Activated CD4-positive, alpha-beta T cell treated with anti-CD3 and anti-CD28 coated beads for 24 hours (primary cell): ENCODE measurements at regions not wholly inside any gene's neighbourhood (a gene's known extent, or its start where the extent isn't known, plus 50 kb on each side); places are given as distances from the start of the nearest gene placed in this dataset.

Experiments
- DNase-seq, 2 donors: peaks; one replicate each; pipeline ENCODE4 v3.0.0-alpha.2; 2020; ENCODE audit warnings: low read depth in 2 of 2

GRCh38 chr4:18582841-18583240 is 561.3 kb upstream of the LCORL start:
- no peak for DNase-seq

GRCh38 chr4:18578307-18578706 is 556.8 kb upstream of the LCORL start:
- DNase-seq = no peak

DNA sequence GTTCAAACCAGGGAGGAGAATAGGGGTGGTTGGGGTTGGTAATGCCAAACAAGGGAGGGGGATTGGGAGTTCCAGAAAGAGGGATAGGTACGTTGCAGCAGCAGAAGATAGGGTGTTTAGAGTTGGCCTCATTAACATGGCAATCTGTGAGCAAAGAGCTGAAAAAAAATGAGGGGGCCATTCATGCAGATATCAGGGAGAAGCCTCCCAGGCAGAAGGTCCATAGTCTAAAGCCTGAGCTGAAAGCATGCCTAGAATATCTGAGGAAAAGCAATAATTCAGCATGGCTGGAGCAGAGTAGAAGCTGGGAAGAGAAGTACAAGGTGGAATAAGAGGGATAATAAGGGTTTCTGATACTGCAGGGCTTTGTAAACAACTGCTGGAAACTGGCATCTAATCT is 550.9 kb upstream of the LCORL start:
- DNase-seq = no peak

DNA sequence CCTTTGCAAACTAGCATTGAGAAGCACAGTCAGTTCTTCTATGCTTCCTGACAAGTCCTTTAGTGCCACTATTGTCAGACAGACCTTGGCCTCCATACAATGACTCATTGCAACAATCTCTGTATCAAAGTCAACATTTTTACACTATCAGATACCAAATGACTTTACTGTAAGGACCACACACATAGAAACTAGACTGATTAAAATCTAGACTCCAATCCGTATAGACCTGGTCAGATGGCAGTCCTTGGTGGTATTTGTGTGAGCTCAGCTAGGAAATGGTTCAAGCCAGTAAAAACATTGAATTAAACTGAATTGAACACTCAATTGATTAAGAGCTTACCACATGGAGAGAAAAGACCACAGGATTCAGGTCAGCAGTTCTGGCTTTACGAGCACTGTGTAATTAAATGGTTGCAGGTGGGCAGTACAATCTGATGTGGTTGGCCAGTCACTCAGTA is 549.8 kb upstream of the LCORL start:
- no peak for DNase-seq

- no peak for DNase-seq
These were observed 548.8 kb upstream of the LCORL start for GRCh38 chr4:18570370-18570769.

DNA sequence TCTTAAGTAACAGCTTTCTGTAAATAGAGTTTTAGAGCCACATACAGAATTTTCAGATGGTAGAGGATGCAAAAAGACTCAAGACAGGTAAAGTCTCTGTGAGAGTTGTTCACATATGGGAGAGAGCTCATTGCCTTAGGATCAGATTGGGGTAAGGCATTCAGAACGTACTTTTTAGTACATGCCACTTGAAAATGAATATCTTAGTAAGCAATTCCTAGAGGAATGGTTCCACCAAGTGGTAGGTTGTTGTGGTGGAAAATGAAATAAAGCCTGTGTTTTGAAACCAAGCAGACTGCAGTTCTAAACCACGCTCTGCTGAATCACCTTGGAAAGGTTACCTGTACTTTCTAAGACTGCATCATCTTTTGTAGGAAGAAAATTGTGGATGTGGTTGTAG is 547.0 kb upstream of the LCORL start:
- no peak for DNase-seq

DNA sequence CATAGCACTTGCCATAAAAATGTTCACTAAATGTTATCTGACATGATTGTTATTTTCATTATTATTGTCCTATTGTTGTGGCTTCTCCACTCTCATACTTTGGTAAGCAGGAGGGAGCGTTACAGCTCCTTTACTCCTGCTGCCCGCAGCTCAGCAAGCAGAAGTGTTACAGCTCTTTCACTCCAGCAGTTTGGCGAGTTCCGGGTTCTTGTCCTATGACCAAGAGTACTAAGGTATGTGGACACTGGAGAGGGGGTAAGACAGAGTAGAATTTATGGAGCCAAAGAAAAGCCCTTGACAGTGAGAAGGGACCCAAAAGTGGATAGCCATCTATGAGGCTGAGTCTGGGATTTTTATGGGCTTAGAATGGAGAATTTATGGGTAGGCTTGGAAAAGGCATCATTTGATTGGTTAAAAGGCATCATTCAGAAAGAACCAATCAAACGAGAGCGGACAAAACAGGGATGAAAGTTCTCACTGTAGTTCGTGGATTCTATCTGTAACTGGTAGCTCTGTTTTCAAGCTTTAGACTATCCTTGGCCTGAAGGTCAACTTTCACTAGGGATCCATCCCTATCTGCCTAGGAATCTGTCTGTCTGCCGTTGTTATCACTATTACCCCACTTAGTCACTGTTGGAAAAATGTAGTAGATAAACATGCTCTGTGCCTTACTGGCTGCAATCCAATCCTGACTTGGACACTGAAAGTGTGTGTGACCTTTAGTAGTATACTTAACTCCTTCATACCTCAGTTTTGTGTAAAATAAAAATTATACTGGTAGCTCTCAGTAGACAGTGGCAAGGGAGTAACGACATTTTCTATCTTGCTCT is 545.6 kb upstream of the LCORL start:
- no peak for DNase-seq

GRCh38 chr4:18559492-18559891 is 537.9 kb upstream of the LCORL start:
- no peak for DNase-seq

DNA sequence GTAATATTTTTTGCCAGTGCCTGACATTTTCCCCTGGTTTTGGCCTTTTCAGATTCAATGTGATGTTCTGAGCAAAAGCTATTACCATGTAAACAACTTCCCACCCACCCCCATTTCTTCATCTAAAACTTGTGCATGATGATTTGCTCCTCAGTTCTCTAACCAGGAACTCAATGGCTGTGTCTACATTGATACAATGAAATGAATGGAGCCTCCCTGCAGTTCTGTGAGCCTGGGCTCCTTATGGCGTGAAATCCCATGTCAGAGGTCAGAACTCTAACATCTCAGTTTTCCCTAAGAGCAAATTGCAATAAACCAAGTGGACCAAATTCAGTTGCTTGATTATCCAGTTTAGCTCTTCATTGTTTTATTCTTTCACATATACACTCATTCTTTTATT is 534.8 kb upstream of the LCORL start:
- no peak for DNase-seq

DNA sequence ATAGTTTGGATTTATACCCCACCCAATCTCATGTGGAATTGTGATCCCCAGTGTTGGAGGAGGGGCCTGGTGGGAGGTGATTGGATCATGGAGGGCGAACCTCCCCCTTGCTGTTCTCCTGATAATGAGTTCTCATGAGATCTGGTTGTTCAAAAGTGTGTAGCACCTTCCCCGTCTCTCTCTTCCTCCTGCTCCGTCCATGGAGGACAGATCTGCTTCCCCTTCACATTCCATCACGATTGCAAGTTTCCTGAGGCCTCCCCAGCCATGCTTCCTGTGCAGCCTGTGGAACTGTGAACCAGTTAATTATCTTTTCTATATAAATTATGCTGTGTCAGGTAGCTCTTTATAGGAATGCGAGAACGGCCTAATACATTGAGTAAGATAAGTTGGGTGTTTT is 518.8 kb upstream of the LCORL start:
- DNase-seq = no peak

GRCh38 chr4:18538121-18538520 is 516.6 kb upstream of the LCORL start:
- no peak for DNase-seq

DNA sequence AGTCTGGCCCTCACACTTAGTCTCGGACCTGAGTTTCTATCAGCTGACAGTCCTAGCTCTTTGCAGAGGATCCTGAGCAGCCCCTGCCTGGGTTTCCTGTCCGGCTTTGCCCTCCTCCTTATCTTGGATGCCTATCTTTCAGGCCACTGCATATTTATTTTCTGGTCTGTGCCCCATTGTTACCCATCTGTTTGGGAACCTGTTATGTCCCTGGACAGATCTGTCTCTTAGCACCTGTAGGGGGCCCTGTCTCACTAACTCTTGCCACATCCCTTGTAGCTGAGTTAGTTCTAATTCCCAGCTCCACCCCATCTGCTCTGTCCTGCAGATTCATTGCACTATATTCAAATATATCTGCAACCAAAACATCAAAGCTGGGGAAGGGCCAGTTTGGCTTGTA is 514.9 kb upstream of the LCORL start:
- DNase-seq = no peak

DNA sequence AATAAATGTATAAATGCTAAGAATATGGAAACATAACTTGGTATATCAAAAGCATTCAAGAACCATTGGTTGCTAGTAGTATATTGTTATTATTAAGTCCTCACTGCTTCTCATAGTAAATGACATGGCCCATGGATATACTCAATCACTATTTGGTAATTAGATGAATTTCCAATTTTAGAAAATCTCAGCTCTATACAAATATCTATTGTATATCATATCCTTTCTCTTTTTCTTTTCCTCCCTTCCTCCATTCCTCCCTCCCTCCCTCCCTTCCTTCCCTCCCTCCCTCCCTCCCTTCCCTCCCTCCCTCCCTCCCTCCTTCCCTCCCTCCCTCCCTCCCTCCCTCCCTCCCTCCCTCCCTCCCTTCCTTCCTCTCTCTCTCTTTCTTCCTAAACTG is 514.4 kb upstream of the LCORL start:
- no peak for DNase-seq

GRCh38 chr4:18533262-18533775 is 511.8 kb upstream of the LCORL start:
- no peak for DNase-seq

- no peak for DNase-seq
These were observed 510.2 kb upstream of the LCORL start for GRCh38 chr4:18531731-18532130.

GRCh38 chr4:18529482-18529881 is 507.9 kb upstream of the LCORL start:
- DNase-seq = no peak

DNA sequence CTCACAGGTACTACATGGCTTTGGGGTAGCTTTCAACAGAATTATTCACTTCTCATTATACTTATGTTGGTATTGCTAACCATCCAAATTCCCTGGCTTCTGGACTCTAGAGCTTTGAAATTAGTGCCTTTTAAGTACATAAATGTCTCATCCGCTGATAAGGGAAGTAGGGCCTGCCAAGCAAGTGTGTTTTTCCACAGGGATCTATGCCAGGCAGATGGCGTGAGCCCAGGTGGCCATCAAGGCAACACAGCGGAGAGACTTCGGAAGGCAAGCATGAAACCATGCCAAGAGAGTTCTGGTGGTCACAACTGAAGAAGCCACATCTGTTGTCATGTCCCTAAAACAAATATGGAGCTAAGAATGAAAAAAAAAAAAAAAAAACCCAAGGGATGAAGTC is 503.1 kb upstream of the LCORL start:
- no peak for DNase-seq

GRCh38 chr4:18518098-18518497 is 496.5 kb upstream of the LCORL start:
- no peak for DNase-seq

- no peak for DNase-seq
These were observed 492.3 kb upstream of the LCORL start for GRCh38 chr4:18513861-18514260.

GRCh38 chr4:18512718-18513117 is 491.2 kb upstream of the LCORL start:
- no peak for DNase-seq

GRCh38 chr4:18511727-18512126 is 490.2 kb upstream of the LCORL start:
- DNase-seq = no peak

- DNase-seq = no peak
These were observed 487.2 kb upstream of the LCORL start for GRCh38 chr4:18508786-18509185.

DNA sequence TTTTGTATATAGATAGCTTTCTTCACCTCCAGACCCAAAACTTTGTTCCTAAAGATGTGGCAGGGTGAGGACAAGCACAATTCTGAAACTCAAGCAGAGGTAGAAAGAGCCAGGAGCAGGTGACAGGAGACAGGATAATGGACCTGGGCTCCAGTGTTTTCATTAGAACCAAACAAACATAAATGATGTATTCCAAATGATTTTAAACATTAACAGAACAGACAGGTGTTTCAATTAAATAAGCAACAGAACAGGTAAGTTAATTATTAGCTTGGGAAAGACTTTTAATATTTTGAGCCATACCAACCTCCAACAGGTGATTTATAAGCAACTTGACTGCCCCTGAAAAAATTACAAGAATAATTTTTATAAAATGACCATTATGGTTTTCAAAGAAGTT is 459.4 kb upstream of the LCORL start:
- no peak for DNase-seq

- DNase-seq = no peak
These were observed 458.8 kb upstream of the LCORL start for GRCh38 chr4:18480342-18480741.
